Peyer's patch (tissue), 4 donors: ENCODE measurements at regions not wholly inside any gene's neighbourhood (a gene's known extent, or its start where the extent isn't known, plus 50 kb on each side); places are given as distances from the start of the nearest gene placed in this dataset.

Source experiments
- CTCF ChIP-seq, 6 experiments: fragments of 450-650 bp in 4 of 6; fragments of 200-600 bp in 2 of 6; sonication (generic) in 1 of 6; IDR thresholded peaks; one replicate each; pipeline ENCODE4 v1.5.1; 2017 to 2019; ENCODE audit warnings: antibody characterized with exemption in 6 of 6, mild to moderate bottlenecking in 3 of 6, moderate library complexity in 1 of 6
- POLR2A ChIP-seq, 2 donors: fragments of 450-650 bp; IDR thresholded peaks; one replicate each; pipeline ENCODE4 v1.5.1; 2017; ENCODE audit warnings: antibody characterized with exemption in 2 of 2, mild to moderate bottlenecking in 2 of 2, moderate library complexity in 2 of 2

- no peak for TF ChIP-seq CTCF (IDR thresholded peaks at IDR 0.05)
- no peak for TF ChIP-seq POLR2A (IDR thresholded peaks at IDR 0.05)
Observed at GRCh38 chr2:185417111-185417510, 321.5 kb upstream of the FSIP2 start.
